ENCODE measurements at regions not wholly inside any gene's neighbourhood (a gene's known extent, or its start where the extent isn't known, plus 50 kb on each side); places are given as distances from the start of the nearest gene placed in this dataset.

DNA sequence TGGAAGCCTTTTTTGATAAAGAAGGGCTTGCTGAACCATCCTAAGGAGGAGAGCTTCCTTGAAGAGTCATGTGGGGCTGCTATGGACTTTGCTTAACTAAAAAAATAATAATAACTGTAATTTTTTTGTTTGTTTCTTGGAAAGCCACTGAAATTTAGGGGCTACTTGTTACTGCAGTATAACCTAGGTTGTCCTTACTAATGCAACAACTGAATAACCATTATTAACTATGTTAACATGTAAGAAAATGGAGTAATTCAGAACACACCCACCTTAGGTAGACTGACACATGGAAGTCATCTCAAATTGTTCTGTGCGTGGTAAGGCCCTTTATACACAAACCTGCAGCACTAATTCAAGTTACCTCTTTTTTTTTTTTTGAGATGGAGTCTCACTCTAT, 90.9 kb upstream of the SOX4 start:
- TF ChIP-seq, protein P1, sequence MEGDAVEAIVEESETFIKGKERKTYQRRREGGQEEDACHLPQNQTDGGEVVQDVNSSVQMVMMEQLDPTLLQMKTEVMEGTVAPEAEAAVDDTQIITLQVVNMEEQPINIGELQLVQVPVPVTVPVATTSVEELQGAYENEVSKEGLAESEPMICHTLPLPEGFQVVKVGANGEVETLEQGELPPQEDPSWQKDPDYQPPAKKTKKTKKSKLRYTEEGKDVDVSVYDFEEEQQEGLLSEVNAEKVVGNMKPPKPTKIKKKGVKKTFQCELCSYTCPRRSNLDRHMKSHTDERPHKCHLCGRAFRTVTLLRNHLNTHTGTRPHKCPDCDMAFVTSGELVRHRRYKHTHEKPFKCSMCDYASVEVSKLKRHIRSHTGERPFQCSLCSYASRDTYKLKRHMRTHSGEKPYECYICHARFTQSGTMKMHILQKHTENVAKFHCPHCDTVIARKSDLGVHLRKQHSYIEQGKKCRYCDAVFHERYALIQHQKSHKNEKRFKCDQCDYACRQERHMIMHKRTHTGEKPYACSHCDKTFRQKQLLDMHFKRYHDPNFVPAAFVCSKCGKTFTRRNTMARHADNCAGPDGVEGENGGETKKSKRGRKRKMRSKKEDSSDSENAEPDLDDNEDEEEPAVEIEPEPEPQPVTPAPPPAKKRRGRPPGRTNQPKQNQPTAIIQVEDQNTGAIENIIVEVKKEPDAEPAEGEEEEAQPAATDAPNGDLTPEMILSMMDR (IDR thresholded peaks at IDR 0.05) = no peak
- TF ChIP-seq EP300 (IDR thresholded peaks at IDR 0.05) (no peak), POLR2A (IDR thresholded peaks at IDR 0.05) (no peak)
- H3K9me3 ChIP-seq = no peaks in the 10 kb centered on the region
- H3K4me3 ChIP-seq = no peak overlapping the region
- WGBS, 3 donors = 97 to 100% (median 98%) methylated on average over 1 of the region's 1 CpG
- H3K36me3 ChIP-seq = no peaks in the 10 kb centered on the region
- H3K27me3 ChIP-seq = no peaks in the 10 kb centered on the region
- intact Hi-C loops (cut with DNase I) = no loop called here
- H3K4me1 ChIP-seq (ENCODE audit: insufficient read depth) = peaks cover 14% of the 10 kb centered on the region
- no peak overlapping the region for H3K27ac ChIP-seq
- no peak for DNase-seq

DNA sequence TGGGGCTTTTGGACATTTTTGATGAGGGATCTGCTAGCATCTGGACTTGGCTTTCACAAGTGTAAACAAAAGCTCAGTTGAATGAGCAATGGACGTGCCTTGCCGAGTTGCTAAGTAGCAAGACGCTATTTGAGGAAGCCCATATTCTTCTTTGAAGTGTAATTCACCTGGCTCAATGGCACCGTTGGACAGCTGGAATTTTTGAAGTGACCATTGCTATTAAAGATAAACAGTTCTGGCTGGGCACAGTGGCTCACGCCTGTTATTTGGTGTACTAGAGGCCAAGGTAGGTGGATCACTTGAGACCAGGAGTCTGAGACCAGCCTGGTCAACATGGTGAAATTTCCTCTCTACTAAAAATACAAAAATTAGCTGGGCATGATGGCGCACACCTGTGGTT, 88.8 kb upstream of the SOX4 start:
- intact Hi-C loops (cut with DNase I) = no loop called here
- Histone ChIP-seq H3K36me3 (no peaks in the 10 kb centered on the region), H3K4me1 (ENCODE audit: insufficient read depth) (peaks cover 14% of the 10 kb centered on the region), H3K27ac (no peak overlapping the region), H3K27me3 (no peaks in the 10 kb centered on the region), H3K4me3 (no peak overlapping the region), H3K9me3 (no peaks in the 10 kb centered on the region)
- no peak for TF ChIP-seq EP300 (IDR thresholded peaks at IDR 0.05)
- TF ChIP-seq, protein P1 (IDR thresholded peaks at IDR 0.05) = no peak
- TF ChIP-seq POLR2A (IDR thresholded peaks at IDR 0.05) = no peak
- WGBS, 3 donors = 87 to 94% (median 92%) methylated on average over 6 of the region's 6 CpGs
- no peak for DNase-seq

DNA sequence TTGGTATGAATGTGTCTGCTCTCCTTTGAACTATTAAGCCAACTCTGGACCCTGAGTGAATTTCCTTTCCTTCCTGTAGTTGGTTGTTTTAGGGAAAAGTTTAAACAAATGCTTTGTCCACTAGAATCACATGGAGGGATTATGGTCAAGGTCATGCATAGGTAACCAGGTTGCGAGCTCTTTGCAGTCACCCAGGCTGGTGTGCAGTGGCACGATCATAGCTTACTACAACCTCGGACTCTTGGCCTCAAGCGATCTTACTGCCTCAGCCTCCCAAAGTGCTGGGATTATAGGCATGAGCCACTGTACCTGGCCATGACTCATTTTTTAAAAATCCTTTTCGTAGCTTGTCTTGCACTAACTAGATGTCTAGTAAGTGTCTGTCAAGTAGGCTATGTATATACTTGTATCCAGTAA, 88.0 kb upstream of the SOX4 start:
- Histone ChIP-seq H3K27ac (no peak overlapping the region), H3K36me3 (no peaks in the 10 kb centered on the region), H3K4me3 (no peak overlapping the region), H3K9me3 (no peaks in the 10 kb centered on the region), H3K27me3 (no peaks in the 10 kb centered on the region), H3K4me1 (ENCODE audit: insufficient read depth) (peaks cover 8% of the 10 kb centered on the region)
- TF ChIP-seq, protein P1 (IDR thresholded peaks at IDR 0.05) = no peak
- no peak for TF ChIP-seq EP300 (IDR thresholded peaks at IDR 0.05)
- no peak for TF ChIP-seq POLR2A (IDR thresholded peaks at IDR 0.05)
- 92 to 98% (median 96%) methylated on average over 5 of the region's 5 CpGs for WGBS, 3 donors
- intact Hi-C loops (cut with DNase I) = no loop called here
- no peak for DNase-seq

DNA sequence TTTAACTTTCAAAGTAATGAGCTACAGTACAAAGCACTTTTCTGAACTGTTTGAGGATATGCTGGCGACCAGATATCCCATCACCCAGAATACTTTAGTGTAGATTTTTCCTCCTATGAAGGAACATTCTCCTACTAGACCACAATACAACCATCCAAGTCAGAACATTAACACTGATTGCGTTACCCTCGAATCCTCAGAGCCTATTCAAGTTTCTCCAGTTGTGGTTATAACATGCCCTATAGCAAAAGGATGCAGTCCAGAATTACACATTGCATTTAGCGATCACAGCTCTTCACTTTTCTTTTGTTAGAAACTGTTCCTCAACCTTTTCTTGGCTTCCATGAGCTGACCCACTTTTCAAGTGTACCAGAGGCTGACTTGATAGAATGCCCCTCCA, 87.4 kb upstream of the SOX4 start:
- DNase-seq = no peak
- intact Hi-C loops (cut with DNase I) = no loop called here
- Histone ChIP-seq H3K4me3 (no peak overlapping the region), H3K36me3 (no peaks in the 10 kb centered on the region), H3K27ac (no peak overlapping the region), H3K9me3 (no peaks in the 10 kb centered on the region), H3K27me3 (no peaks in the 10 kb centered on the region), H3K4me1 (ENCODE audit: insufficient read depth) (peaks cover 3% of the 10 kb centered on the region)
- TF ChIP-seq EP300 (IDR thresholded peaks at IDR 0.05) (no peak), POLR2A (IDR thresholded peaks at IDR 0.05) (no peak)
- TF ChIP-seq, protein P1 (IDR thresholded peaks at IDR 0.05) = no peak
- 93 to 95% (median 93%) methylated on average over 4 of the region's 4 CpGs for WGBS, 3 donors

DNA sequence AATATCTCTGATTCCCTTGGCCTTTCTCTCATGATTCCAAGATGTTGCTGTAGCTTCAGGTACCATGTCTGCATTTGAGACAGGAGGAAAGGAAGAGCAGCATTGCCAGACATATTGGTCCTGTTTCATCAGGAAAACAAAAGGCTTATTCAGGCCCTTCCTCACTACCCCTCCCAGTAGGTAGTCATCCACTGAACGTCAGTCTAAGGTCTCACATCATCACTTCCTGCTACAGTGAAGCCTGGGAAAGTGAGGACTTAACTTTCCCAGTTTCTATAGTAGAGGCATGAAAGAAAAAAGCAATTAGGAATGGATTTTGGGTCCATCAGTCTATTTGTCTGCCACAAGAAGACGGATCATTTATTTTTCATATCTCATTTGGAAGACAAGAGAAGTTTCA, 85.7 kb upstream of the SOX4 start:
- Histone ChIP-seq H3K27me3 (no peaks in the 10 kb centered on the region), H3K4me1 (ENCODE audit: insufficient read depth) (no peaks in the 10 kb centered on the region), H3K4me3 (no peak overlapping the region), H3K9me3 (no peaks in the 10 kb centered on the region), H3K27ac (no peak overlapping the region), H3K36me3 (no peaks in the 10 kb centered on the region)
- 87 to 95% (median 95%) methylated on average over 2 of the region's 2 CpGs for WGBS, 3 donors
- TF ChIP-seq, protein P1 (IDR thresholded peaks at IDR 0.05) = no peak
- TF ChIP-seq EP300 (IDR thresholded peaks at IDR 0.05) (no peak), POLR2A (IDR thresholded peaks at IDR 0.05) (no peak)
- no peak for DNase-seq
- intact Hi-C loops (cut with DNase I) = no loop called here
